Endothelial cell of umbilical vein (primary cell): ENCODE measurements at regions not wholly inside any gene's neighbourhood (a gene's known extent, or its start where the extent isn't known, plus 50 kb on each side); places are given as distances from the start of the nearest gene placed in this dataset.

Experiments used
- BruUV-seq: library from RNA; stranded (reverse); fragments of 400-500 nt; replicated peaks from 2 replicates; lab custom pipeline; 2021; lab: Mats Ljungman, UMichigan
- CTCF ChIA-PET: fragments of 300-600, 350-600 bp; sonication (Branson Sonifier 250); formaldehyde crosslinking; loops from one replicate; lab custom pipeline; 2021; ENCODE audit warnings: antibody characterized with exemption, inconsistent platforms; lab: Charles Lee
- POLR2A ChIA-PET: fragments of 300-600, 350-600 bp; sonication (Branson Sonifier 250); formaldehyde crosslinking; loops from one replicate; lab custom pipeline; 2021; ENCODE audit warnings: antibody characterized with exemption, inconsistent platforms; lab: Charles Lee
- DNase-seq: peaks from one replicate; pipeline ENCODE4 v3.0.0-alpha.2; 2011; ENCODE audit warnings: low read depth, low spot score
- FAIRE-seq: peaks from 2 replicates; lab custom pipeline; 2011; peaks lifted over from hg19 to GRCh38; lab: Jason Lieb, UNC
- H2AFZ ChIP-seq: 2 replicates; pipeline ENCODE4 v1.6.0; 2012; ENCODE audit warnings: low read depth, low read length, control low read depth, inconsistent platforms
- H3K27ac ChIP-seq: 2 replicates; pipeline ENCODE4 v1.5.1; 2011; ENCODE audit warnings: low read depth, mild to moderate bottlenecking, control low read depth, low read length, moderate library complexity; ENCODE audit not compliant: insufficient read depth
- H3K27me3 ChIP-seq, 2 experiments: 2 replicates each; pipeline versions ENCODE4 v1.6.0 to v1.6.1; 2011; ENCODE audit warnings: low read length in 2 of 2, mixed read lengths in 1 of 2; ENCODE audit not compliant: control insufficient read depth in 2 of 2, insufficient read depth in 2 of 2
- H3K36me3 ChIP-seq, 2 experiments: 2 replicates in 1 of 2; 3 replicates in 1 of 2; pipeline ENCODE4 v1.5.1; 2011; ENCODE audit warnings: low read length in 2 of 2, mild to moderate bottlenecking in 1 of 2, moderate library complexity in 1 of 2; ENCODE audit not compliant: control insufficient read depth in 2 of 2, insufficient read depth in 2 of 2; ENCODE audit errors: extremely low read depth in 1 of 2
- H3K4me1 ChIP-seq: 3 replicates; pipeline ENCODE4 v1.5.1; 2011; ENCODE audit warnings: mild to moderate bottlenecking, low read length; ENCODE audit not compliant: control insufficient read depth, insufficient read depth; ENCODE audit errors: extremely low read depth
- H3K4me2 ChIP-seq: 2 replicates; pipeline ENCODE4 v1.6.1; 2011; ENCODE audit warnings: low read length, control low read depth, mixed read lengths; ENCODE audit not compliant: insufficient read depth
- H3K4me3 ChIP-seq, 3 experiments: fragments of 200-600 bp in 1 of 3; sonication (generic), shearing (Covaris generic) in 1 of 3; replicated peaks in 1 of 3; 2 replicates each; pipeline ENCODE4 v1.5.1; 2011 to 2016; ENCODE audit warnings: control low read depth in 3 of 3, low read length in 3 of 3, mild to moderate bottlenecking in 2 of 3, inconsistent platforms in 1 of 3, low read depth in 1 of 3, moderate library complexity in 1 of 3; ENCODE audit not compliant: insufficient read depth in 1 of 3
- H3K79me2 ChIP-seq: 2 replicates; pipeline ENCODE4 v1.6.0; 2012; ENCODE audit warnings: low read length, inconsistent platforms; ENCODE audit not compliant: control insufficient read depth, insufficient read depth
- H3K9ac ChIP-seq: replicated peaks from 2 replicates; pipeline ENCODE3; 2011; ENCODE audit warnings: low read length, control low read depth; ENCODE audit not compliant: insufficient read depth; ENCODE audit errors: extremely low read depth
- H3K9me1 ChIP-seq: replicated peaks from 3 replicates; pipeline ENCODE4 v1.6.0; 2011; ENCODE audit warnings: mild to moderate bottlenecking, low read length; ENCODE audit not compliant: control insufficient read depth, insufficient read depth; ENCODE audit errors: extremely low read depth
- H3K9me3 ChIP-seq: replicated peaks from 2 replicates; pipeline ENCODE4 v1.5.1; 2012; ENCODE audit warnings: low read length, inconsistent platforms; ENCODE audit not compliant: control insufficient read depth, insufficient read depth
- H4K20me1 ChIP-seq: replicated peaks from 2 replicates; pipeline ENCODE3; 2011; ENCODE audit warnings: mild to moderate bottlenecking, low read length; ENCODE audit not compliant: control insufficient read depth, insufficient read depth; ENCODE audit errors: extremely low read depth
- CTCF ChIP-seq, 2 donors: IDR thresholded peaks; 1 replicate in 1 of 2; 2 replicates in 1 of 2; pipeline ENCODE4 v1.5.1; 2011; ENCODE audit warnings: low read length in 2 of 2, mild to moderate bottlenecking in 2 of 2, moderate library complexity in 2 of 2, control low read depth in 1 of 2, inconsistent platforms in 1 of 2, low read depth in 1 of 2; ENCODE audit not compliant: insufficient read depth in 1 of 2; ENCODE audit errors: extremely low read depth in 1 of 2
- EZH2 ChIP-seq: IDR thresholded peaks from 2 replicates; pipeline ENCODE4 v1.6.1; 2012; ENCODE audit warnings: borderline replicate concordance, low read depth, mild to moderate bottlenecking, moderate library complexity, low read length, inconsistent platforms; ENCODE audit not compliant: severe bottlenecking
- FOS ChIP-seq: IDR thresholded peaks from 2 replicates; pipeline ENCODE4 v1.6.1; 2011; ENCODE audit warnings: mild to moderate bottlenecking, low read length, moderate library complexity, borderline replicate concordance; ENCODE audit not compliant: insufficient read depth
- GATA2 ChIP-seq: IDR thresholded peaks from 2 replicates; pipeline ENCODE4 v1.7.0; 2011; ENCODE audit warnings: low read depth, mild to moderate bottlenecking, moderate library complexity, mixed read lengths, low read length; ENCODE audit not compliant: insufficient read length, insufficient read depth
- JUN ChIP-seq: IDR thresholded peaks from 2 replicates; pipeline ENCODE4 v1.6.1; 2011; ENCODE audit warnings: borderline replicate concordance, low read depth; ENCODE audit not compliant: insufficient read length, insufficient read depth
- MAX ChIP-seq: IDR thresholded peaks from 2 replicates; pipeline ENCODE4 v1.6.1; 2011; ENCODE audit not compliant: insufficient read depth, insufficient read length
- MYC ChIP-seq: IDR thresholded peaks from one replicate; pipeline ENCODE4 v1.6.1; 2011; ENCODE audit warnings: mild to moderate bottlenecking, low read depth, low read length
- POLR2A ChIP-seq: IDR thresholded peaks from 2 replicates; pipeline ENCODE4 v1.6.1; 2012; ENCODE audit warnings: low read depth, mild to moderate bottlenecking, control low read depth, low read length
- POLR2AphosphoS5 ChIP-seq: IDR thresholded peaks from 2 replicates; pipeline ENCODE4 v1.6.1; 2012; ENCODE audit warnings: low read depth, mild to moderate bottlenecking, control low read depth, low read length, moderate library complexity; ENCODE audit not compliant: insufficient read depth
- dilution Hi-C: fragments of 300-500 bp; cut with MboI; formaldehyde crosslinking; loops from one replicate; pipeline ENCODE4 v1.15.0; 2019; ENCODE audit warnings: low sequenced_read_pairs; ENCODE audit not compliant: extremely low pct_ligation_motif_present
- intact Hi-C: fragments of 100-400 bp; cut with micrococcal nuclease; formaldehyde crosslinking; loops from one replicate; pipeline ENCODE4 v1.10.0; 2022

- ChIA-PET POLR2A (no interaction called here), CTCF (no interaction called here)
- dilution Hi-C loops (no loop called here), intact Hi-C loops (no loop called here)
- Histone ChIP-seq H3K4me2 (no peak overlapping the region), H3K9ac (no peak overlapping the region), H3K9me3 (no peaks in the 10 kb centered on the region), H3K9me1 (no peaks in the 10 kb centered on the region), H3K4me1 (no peaks in the 10 kb centered on the region), H3K79me2 (no peaks in the 10 kb centered on the region), H3K27ac (no peak overlapping the region), H3K36me3 (no peaks in the 10 kb centered on the region), H3K4me3 (no peak overlapping the region), H4K20me1 (no peaks in the 10 kb centered on the region), H2AFZ (no peak overlapping the region), H3K27me3 (no peaks in the 10 kb centered on the region)
- no peak for FAIRE-seq
- DNase-seq: no peak
- no TSS peak for BruUV-seq
- no peak for TF ChIP-seq MYC
- TF ChIP-seq CTCF (IDR thresholded peaks at IDR 0.05; ENCODE audit: extremely low read depth in 1 of 2, insufficient read depth in 1 of 2, low read depth in 1 of 2, low read length in 2 of 2): no peak
- no peak for TF ChIP-seq FOS
- no peak for TF ChIP-seq POLR2AphosphoS5
- no peak for TF ChIP-seq POLR2A
- no peak for TF ChIP-seq MAX
- no peak for TF ChIP-seq EZH2
- TF ChIP-seq JUN: no peak
- no peak for TF ChIP-seq GATA2
Observed at GRCh38 chr2:203645831-203646230, 60.6 kb upstream of the CD28 start.
